PC-3 (cell line): ENCODE measurements at regions not wholly inside any gene's neighbourhood (a gene's known extent, or its start where the extent isn't known, plus 50 kb on each side); places are given as distances from the start of the nearest gene placed in this dataset.

Experiments used
- ATAC-seq: fragments of 200-7000 bp; cut with Tn5 transposase; 2 replicates; pipeline ENCODE4 v1.9.1; 2020; ENCODE audit warnings: mild to moderate bottlenecking, moderate library complexity
- BruUV-seq: library from RNA; stranded (reverse); fragments of 400-500 nt; replicated peaks from 2 replicates; lab custom pipeline; 2021; lab: Mats Ljungman, UMichigan
- CTCF ChIA-PET: fragments of 300-600 bp; sonication (Branson Sonifier 250); formaldehyde crosslinking; loops from one replicate; lab custom pipeline; 2022; ENCODE audit warnings: antibody characterized with exemption; lab: Charles Lee
- POLR2A ChIA-PET: fragments of 300-600 bp; sonication (Branson Sonifier 250); formaldehyde crosslinking; loops from one replicate; lab custom pipeline; 2022; ENCODE audit warnings: antibody characterized with exemption; ENCODE audit not compliant: unreplicated experiment; lab: Charles Lee
- DNase-seq: peaks from one replicate; pipeline ENCODE4 v3.0.0-alpha.2; 2015
- H2AFZ ChIP-seq: fragments of 300-600 bp; sonication (generic); 2 replicates; pipeline ENCODE4 v1.6.0; 2016; ENCODE audit warnings: antibody characterized with exemption, low read length
- H3F3A ChIP-seq: fragments of 300-600 bp; sonication (generic); one replicate; pipeline ENCODE4 v1.6.0; 2017; ENCODE audit warnings: antibody characterized with exemption, low read length, control low read depth, mild to moderate bottlenecking; ENCODE audit not compliant: unreplicated experiment
- H3K27ac ChIP-seq: fragments of 300-600 bp; sonication (generic); 2 replicates; pipeline ENCODE4 v1.5.1; 2016; ENCODE audit warnings: mild to moderate bottlenecking, low read length
- H3K27me3 ChIP-seq: fragments of 300-600 bp; sonication (generic); 2 replicates; pipeline ENCODE4 v1.6.1; 2016; ENCODE audit warnings: low read length, mixed read lengths
- H3K36me3 ChIP-seq: fragments of 300-600 bp; sonication (generic); 2 replicates; pipeline ENCODE4 v1.6.1; 2016; ENCODE audit warnings: low read depth, mixed run types, low read length, mixed read lengths
- H3K4me1 ChIP-seq: fragments of 300-600 bp; sonication (generic); 2 replicates; pipeline ENCODE4 v1.5.1; 2016; ENCODE audit warnings: low read length; ENCODE audit not compliant: insufficient read depth
- H3K4me2 ChIP-seq: fragments of 300-600 bp; sonication (generic); 2 replicates; pipeline ENCODE4 v1.6.0; 2016; ENCODE audit warnings: low read length
- H3K4me3 ChIP-seq: fragments of 300-600 bp; sonication (generic); 2 replicates; pipeline ENCODE4 v1.5.1; 2016; ENCODE audit warnings: mild to moderate bottlenecking, low read length, mixed read lengths
- H3K79me2 ChIP-seq: fragments of 300-600 bp; sonication (generic); 2 replicates; pipeline ENCODE4 v1.6.1; 2017; ENCODE audit warnings: low read length, mixed read lengths
- H3K9ac ChIP-seq: fragments of 300-600 bp; sonication (generic); 2 replicates; pipeline ENCODE4 v1.6.0; 2016; ENCODE audit warnings: mild to moderate bottlenecking, low read length
- H3K9me2 ChIP-seq: fragments of 300-600 bp; sonication (generic); replicated peaks from 2 replicates; pipeline ENCODE4 v1.6.1; 2016; ENCODE audit warnings: mixed run types, low read length, mixed read lengths
- H3K9me3 ChIP-seq: fragments of 300-600 bp; sonication (generic); 2 replicates; pipeline ENCODE4 v1.6.1; 2016; ENCODE audit warnings: low read length, mixed read lengths
- H4K20me1 ChIP-seq: fragments of 300-600 bp; sonication (generic); 2 replicates; pipeline ENCODE4 v1.6.1; 2016; ENCODE audit warnings: low read length, mixed read lengths
- CTCF ChIP-seq: fragments of 300-600 bp; sonication (generic); conservative IDR thresholded peaks from 2 replicates; pipeline ENCODE4 v1.5.1; 2017; ENCODE audit warnings: antibody characterized with exemption, low read depth, mild to moderate bottlenecking, low read length
- EZH2 ChIP-seq: fragments of 300-600 bp; sonication (generic); IDR thresholded peaks from one replicate; pipeline ENCODE4 v1.6.1; 2017; ENCODE audit warnings: antibody characterized with exemption, mild to moderate bottlenecking, low read length; ENCODE audit not compliant: unreplicated experiment
- EZH2phosphoT487 ChIP-seq: fragments of 300-600 bp; sonication (generic); IDR thresholded peaks from 2 replicates; pipeline ENCODE4 v1.6.1; 2018; ENCODE audit warnings: mild to moderate bottlenecking, antibody characterized with exemption, low read length, borderline replicate concordance
- intact Hi-C: fragments of 100-400 bp; cut with micrococcal nuclease; formaldehyde crosslinking; loops from 2 replicates; pipeline ENCODE4 v1.9.0; 2023

DNA sequence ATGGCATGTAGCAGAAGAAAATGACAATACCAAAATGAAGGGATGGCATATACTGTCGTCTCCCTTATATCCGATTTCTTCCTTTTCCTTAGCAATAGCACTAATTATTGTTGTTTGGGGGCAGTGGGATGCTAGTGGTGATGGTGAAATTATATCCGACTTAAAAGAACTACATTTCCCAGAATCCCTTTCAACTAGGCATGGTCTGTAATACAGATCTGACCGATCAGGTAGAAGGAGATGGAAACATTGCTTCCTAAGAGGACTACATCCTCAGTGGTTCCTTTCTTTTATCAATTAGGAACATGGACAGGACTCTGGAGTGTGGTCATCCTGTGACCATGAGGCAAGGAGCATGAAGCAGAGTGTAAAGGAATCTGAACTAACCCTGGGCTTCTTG is 532.6 kb downstream of the CBLN4 start:
- ATAC-seq (no peak), DNase-seq (no peak)
- Histone ChIP-seq H3K4me2 (no peak overlapping the region), H3K9ac (no peak overlapping the region), H4K20me1 (no peaks in the 10 kb centered on the region), H3K4me1 (no peaks in the 10 kb centered on the region), H3K9me3 (peaks cover 11% of the 10 kb centered on the region; the same call in 1 of the 2 replicates), H3K4me3 (no peak overlapping the region), H3K27ac (no peak overlapping the region), H3K79me2 (no peaks in the 10 kb centered on the region), H3F3A (no peaks in the 10 kb centered on the region), H3K9me2 (no peaks in the 10 kb centered on the region), H2AFZ (no peak overlapping the region), H3K36me3 (no peaks in the 10 kb centered on the region), H3K27me3 (no peaks in the 10 kb centered on the region)
- ChIA-PET CTCF (no interaction called here), POLR2A (no interaction called here)
- no TSS peak for BruUV-seq
- TF ChIP-seq CTCF (no peak), EZH2 (no peak), EZH2phosphoT487 (no peak)
- intact Hi-C loops, result no loop called here

- no peaks in the 10 kb centered on the region for H3K36me3 ChIP-seq
- ChIA-PET POLR2A (no interaction called here), CTCF (no interaction called here)
- H3K79me2 ChIP-seq, result no peaks in the 10 kb centered on the region
- no peaks in the 10 kb centered on the region for H3K9me2 ChIP-seq
- H3K4me3 ChIP-seq, result no peak overlapping the region
- H3K9me3 ChIP-seq, result peaks cover 11% of the 10 kb centered on the region; the same call in 1 of the 2 replicates
- H3K27ac ChIP-seq, result no peak overlapping the region
- no peak for ATAC-seq
- no peak overlapping the region for H3K9ac ChIP-seq
- no peaks in the 10 kb centered on the region for H3K4me1 ChIP-seq
- H3K4me2 ChIP-seq, result no peak overlapping the region
- DNase-seq, result no peak
- no peak for TF ChIP-seq CTCF
- no peak for TF ChIP-seq EZH2phosphoT487
- TF ChIP-seq EZH2, result no peak
- no peak overlapping the region for H2AFZ ChIP-seq
- BruUV-seq, result no TSS peak
- H3K27me3 ChIP-seq, result no peaks in the 10 kb centered on the region
- no peaks in the 10 kb centered on the region for H3F3A ChIP-seq
- H4K20me1 ChIP-seq, result no peaks in the 10 kb centered on the region
- intact Hi-C loops, result no loop called here
These were observed 534.0 kb downstream of the CBLN4 start for GRCh38 chr20:55471052-55472006.

DNA sequence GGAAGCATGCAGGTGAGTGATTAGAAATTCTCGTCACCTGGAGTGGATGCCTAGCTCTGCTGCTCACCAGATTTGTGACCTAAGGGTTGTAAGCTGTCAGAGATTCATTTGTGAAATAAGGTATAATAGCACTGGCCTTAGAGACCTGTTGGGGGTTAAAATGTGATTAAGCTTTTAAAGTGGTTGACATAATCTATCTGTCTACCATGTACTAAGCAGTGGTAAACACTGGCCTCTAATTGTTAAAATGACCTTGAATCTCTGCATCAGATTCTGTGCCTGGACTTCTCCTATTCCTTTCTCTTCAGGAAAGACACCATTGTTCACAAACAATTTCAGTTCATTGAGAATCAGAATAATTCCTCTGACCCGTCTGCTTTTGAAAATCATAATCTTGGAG is 536.2 kb downstream of the CBLN4 start:
- Histone ChIP-seq H3K4me3 (no peak overlapping the region), H3K4me1 (no peaks in the 10 kb centered on the region), H4K20me1 (no peaks in the 10 kb centered on the region), H3K9me2 (no peaks in the 10 kb centered on the region), H3K4me2 (no peak overlapping the region), H3K27ac (no peak overlapping the region), H3K9me3 (peaks cover 20% of the 10 kb centered on the region), H3K36me3 (no peaks in the 10 kb centered on the region), H3F3A (no peaks in the 10 kb centered on the region), H3K79me2 (no peaks in the 10 kb centered on the region), H2AFZ (no peak overlapping the region), H3K27me3 (no peaks in the 10 kb centered on the region), H3K9ac (no peak overlapping the region)
- POLR2A ChIA-PET, result no interaction called here
- BruUV-seq, result no TSS peak
- DNase-seq (no peak), ATAC-seq (no peak)
- CTCF ChIA-PET, result no interaction called here
- no peak for TF ChIP-seq EZH2
- no peak for TF ChIP-seq EZH2phosphoT487
- no peak for TF ChIP-seq CTCF
- intact Hi-C loops, result no loop called here
